GM18861 (cell line): ENCODE measurements at regions not wholly inside any gene's neighbourhood (a gene's known extent, or its start where the extent isn't known, plus 50 kb on each side); places are given as distances from the start of the nearest gene placed in this dataset.

Experiments
- ATAC-seq: cut with Tn5 transposase; IDR thresholded peaks from one replicate; pipeline ENCODE4 v1.9.1; 2021; ENCODE audit not compliant: unreplicated experiment

GRCh38 chr5:89499787-89500186 is 616.8 kb upstream of the MEF2C start:
- no peak for ATAC-seq

- ATAC-seq: no peak
These were observed 615.7 kb upstream of the MEF2C start for GRCh38 chr5:89498699-89499098.

- no peak for ATAC-seq
These were observed 610.4 kb upstream of the MEF2C start for GRCh38 chr5:89493414-89493813.

GRCh38 chr5:89484962-89485361 is 602.0 kb upstream of the MEF2C start:
- no peak for ATAC-seq

GRCh38 chr5:89480406-89481007 is 597.5 kb upstream of the MEF2C start:
- no peak for ATAC-seq

- ATAC-seq: no peak
These were observed 595.9 kb upstream of the MEF2C start for GRCh38 chr5:89478851-89479250.

GRCh38 chr5:89473196-89473595 is 590.2 kb upstream of the MEF2C start:
- ATAC-seq: no peak

GRCh38 chr5:89471541-89471940 is 588.6 kb upstream of the MEF2C start:
- ATAC-seq: no peak

GRCh38 chr5:89471115-89471514 is 588.1 kb upstream of the MEF2C start:
- ATAC-seq: no peak

GRCh38 chr5:89470658-89471057 is 587.7 kb upstream of the MEF2C start:
- no peak for ATAC-seq

GRCh38 chr5:89458332-89458656 is 575.3 kb upstream of the MEF2C start:
- ATAC-seq: no peak

- ATAC-seq: no peak
These were observed 574.7 kb upstream of the MEF2C start for GRCh38 chr5:89457411-89458331.

- no peak for ATAC-seq
These were observed 569.1 kb upstream of the MEF2C start for GRCh38 chr5:89452081-89452480.

- ATAC-seq: no peak
These were observed 568.3 kb upstream of the MEF2C start for GRCh38 chr5:89451263-89451662.

- ATAC-seq: no peak
These were observed 567.2 kb upstream of the MEF2C start for GRCh38 chr5:89450149-89450538.

- no peak for ATAC-seq
These were observed 566.6 kb upstream of the MEF2C start for GRCh38 chr5:89449392-89450148.

- ATAC-seq: no peak
These were observed 564.0 kb upstream of the MEF2C start for GRCh38 chr5:89447027-89447426.

GRCh38 chr5:89445106-89445745 is 562.2 kb upstream of the MEF2C start:
- ATAC-seq: no peak

- no peak for ATAC-seq
These were observed 561.1 kb upstream of the MEF2C start for GRCh38 chr5:89444088-89444487.

- no peak for ATAC-seq
These were observed 560.5 kb upstream of the MEF2C start for GRCh38 chr5:89443508-89443907.

GRCh38 chr5:89441965-89442364 is 559.0 kb upstream of the MEF2C start:
- no peak for ATAC-seq
